ENCODE measurements at regions not wholly inside any gene's neighbourhood (a gene's known extent, or its start where the extent isn't known, plus 50 kb on each side); places are given as distances from the start of the nearest gene placed in this dataset.
A peak's percentile ranks its signal among the peaks of the same experiment; 100 is the strongest.

- Histone ChIP-seq H3K4me2 (no peak overlapping the region), H3K27me3 (ENCODE audit: insufficient read depth) (no peaks in the 10 kb centered on the region), H3K9me2 (ENCODE audit: insufficient read depth) (no peaks in the 10 kb centered on the region), H3K4me1 (ENCODE audit: insufficient read depth) (no peaks in the 10 kb centered on the region), H3K79me2 (replicated peaks; ENCODE audit: insufficient read depth) (no peaks in the 10 kb centered on the region), H3K4me3 (no peak overlapping the region), H3F3A (replicated peaks; ENCODE audit: low read depth) (no peaks in the 10 kb centered on the region), H3K36me3 (ENCODE audit: insufficient read depth) (no peaks in the 10 kb centered on the region), H3K27ac (ENCODE audit: low read depth) (no peak overlapping the region), H4K20me1 (replicated peaks; ENCODE audit: insufficient read depth) (no peaks in the 10 kb centered on the region), H2AFZ (no peak overlapping the region)
- TF ChIP-seq EZH2 (IDR thresholded peaks at IDR 0.05; ENCODE audit: low read depth, unreplicated experiment) = no peak
- no peak for TF ChIP-seq JUNB (IDR thresholded peaks at IDR 0.05; ENCODE audit: unreplicated experiment)
- H3K27ac Mint-ChIP-seq = no peak overlapping the region
- peaks cover 3% of the 10 kb centered on the region for H3K27me3 Mint-ChIP-seq (ENCODE audit: insufficient read depth, low read depth, poor library complexity)
- H3K4me1 Mint-ChIP-seq = no peaks in the 10 kb centered on the region; the same call in 2 of the 3 replicates
- H3K4me3 Mint-ChIP-seq = no peak overlapping the region
- no peak for ATAC-seq
- no peaks in the 10 kb centered on the region for H3K36me3 Mint-ChIP-seq (ENCODE audit: low read depth)
- no peaks in the 10 kb centered on the region for H3K9me3 Mint-ChIP-seq
- DNase-seq (ENCODE audit: low spot score) = no peak
These were observed 256.1 kb upstream of the SOX9 start for GRCh38 chr17:71864755-71865154.

- 0 out of 2 replicates have a peak overlapping the region, but pooled peaks have one; percentile 7 for H2AFZ ChIP-seq
- TF ChIP-seq ZNF462 (CRISPR knock-in tag; IDR thresholded peaks at IDR 0.05) (no peak), ETS1 (IDR thresholded peaks at IDR 0.05) (no peak), CREB1 (CRISPR knock-in tag; IDR thresholded peaks at IDR 0.05; ENCODE audit: low read depth) (no peak), POLR2AphosphoS5 (IDR thresholded peaks at IDR 0.05; ENCODE audit: low read depth) (no peak), STAT1 (IDR thresholded peaks at IDR 0.05; ENCODE audit: unreplicated experiment) (no peak), ZNF114 (CRISPR knock-in tag; IDR thresholded peaks at IDR 0.05) (no peak), JUNB (IDR thresholded peaks at IDR 0.05; ENCODE audit: unreplicated experiment) (no peak)
These were observed 254.7 kb upstream of the SOX9 start for GRCh38 chr17:71866095-71866494.

More at GRCh38 chr17:71866095-71866494, 254.7 kb upstream of the SOX9 start:
- Mint-ChIP-seq H3K27ac (no peak overlapping the region), H3K4me3 (no peak overlapping the region), H3K27me3 (ENCODE audit: insufficient read depth, low read depth, poor library complexity) (peaks cover 3% of the 10 kb centered on the region), H3K36me3 (ENCODE audit: low read depth) (no peaks in the 10 kb centered on the region), H3K4me1 (no peaks in the 10 kb centered on the region; the same call in 2 of the 3 replicates), H3K9me3 (no peaks in the 10 kb centered on the region)
- Histone ChIP-seq H3K79me2 (replicated peaks; ENCODE audit: insufficient read depth) (no peaks in the 10 kb centered on the region), H4K20me1 (replicated peaks; ENCODE audit: insufficient read depth) (no peaks in the 10 kb centered on the region), H3K27me3 (ENCODE audit: insufficient read depth) (no peaks in the 10 kb centered on the region), H3K4me3 (no peak overlapping the region), H3F3A (replicated peaks; ENCODE audit: low read depth) (no peaks in the 10 kb centered on the region), H3K27ac (ENCODE audit: low read depth) (no peak overlapping the region), H3K9me2 (ENCODE audit: insufficient read depth) (no peaks in the 10 kb centered on the region), H3K4me2 (no peak overlapping the region), H3K36me3 (ENCODE audit: insufficient read depth) (no peaks in the 10 kb centered on the region), H3K4me1 (ENCODE audit: insufficient read depth) (no peaks in the 10 kb centered on the region)
- DNase-seq (ENCODE audit: low spot score) (no peak), ATAC-seq (no peak)

All from GM23338 (cell line).